ENCODE measurements at regions not wholly inside any gene's neighbourhood (a gene's known extent, or its start where the extent isn't known, plus 50 kb on each side); places are given as distances from the start of the nearest gene placed in this dataset.

DNA sequence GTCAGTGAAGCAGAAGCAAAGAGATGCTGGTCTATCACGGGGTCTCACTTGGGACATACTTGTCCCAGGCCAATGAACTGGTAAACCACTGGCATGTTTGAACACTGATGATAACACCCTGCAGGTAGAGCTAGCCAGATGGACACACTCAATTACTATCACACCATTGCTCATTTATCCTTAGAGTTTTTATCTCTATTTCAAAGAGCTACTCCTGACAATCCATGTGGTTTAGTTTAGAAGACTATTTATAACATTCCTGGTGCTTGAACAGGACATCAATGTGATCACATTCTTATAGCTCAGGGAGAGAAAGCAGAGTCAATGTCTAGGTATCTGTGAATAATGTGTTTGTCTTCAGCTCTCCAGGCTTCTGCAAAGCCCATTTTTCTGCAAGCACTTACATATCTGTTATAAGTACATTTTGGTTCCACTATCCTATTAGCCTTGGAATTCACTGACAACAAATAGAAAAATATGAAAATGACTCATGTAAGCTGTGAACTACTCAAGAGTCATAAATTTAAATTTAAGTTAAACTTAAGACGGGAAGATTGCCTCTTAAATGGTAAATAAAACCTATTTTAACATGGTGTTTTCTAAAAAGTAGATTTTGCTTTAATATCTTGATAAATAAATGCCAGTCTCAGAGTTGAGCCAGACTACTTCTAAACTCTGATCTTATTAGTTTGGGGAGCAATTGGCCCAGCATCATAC lies 106.7 kb upstream of the MBL2 start:
- TF ChIP-seq CTCF (IDR thresholded peaks at IDR 0.05): no peak
- TF ChIP-seq POLR2A (IDR thresholded peaks at IDR 0.05): no peak

Data from heart left ventricle (tissue), 13 donors.